ENCODE measurements at regions not wholly inside any gene's neighbourhood (a gene's known extent, or its start where the extent isn't known, plus 50 kb on each side); places are given as distances from the start of the nearest gene placed in this dataset.

DNA sequence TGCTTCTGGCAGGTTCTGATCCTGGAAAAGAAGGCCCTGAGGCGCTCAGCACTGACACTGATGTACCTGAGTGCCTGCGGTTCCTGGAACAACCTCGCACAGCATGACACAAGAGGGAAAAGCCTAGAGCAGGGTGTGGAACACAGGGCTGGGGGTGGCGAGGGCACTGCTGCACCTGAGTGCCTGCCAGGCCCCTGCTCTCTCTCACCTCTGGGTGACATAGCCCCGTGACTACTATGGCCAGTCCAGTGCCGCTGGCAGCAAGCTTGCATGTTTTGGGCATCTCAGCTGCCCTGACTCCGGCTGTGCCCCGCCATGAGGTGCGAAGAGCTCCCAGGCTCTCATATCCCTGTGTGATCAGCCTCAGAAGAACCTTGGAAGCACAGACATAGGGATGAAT is 825.2 kb upstream of the SALL3 start:
- intact Hi-C loops (cut with micrococcal nuclease; ENCODE audit: unreplicated experiment) = no loop called here

DNA sequence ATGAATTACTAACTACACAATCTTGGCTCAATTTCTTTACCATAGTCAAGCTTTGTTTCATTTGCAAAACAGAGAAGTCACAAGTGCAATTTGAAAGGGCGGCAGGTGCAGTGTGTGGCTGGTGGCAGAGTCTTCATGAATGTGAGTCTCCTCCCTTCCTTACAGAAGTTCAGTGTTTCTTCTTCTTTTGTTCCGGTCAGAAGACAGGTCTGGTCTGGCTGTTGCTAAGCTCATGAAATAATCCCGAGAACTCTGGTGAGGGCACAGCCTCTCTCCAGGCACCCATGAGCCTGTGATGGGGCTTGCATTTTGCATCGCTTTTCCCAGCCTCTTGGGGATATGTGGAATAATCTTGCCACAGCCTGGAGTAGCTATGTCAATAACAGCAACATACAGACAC is 824.8 kb upstream of the SALL3 start:
- Histone ChIP-seq H3K79me2 (ENCODE audit: insufficient read depth, low read depth, low read length) (no peaks in the 10 kb centered on the region), H3K4me3 (ENCODE audit: low read depth, low read length, poor library complexity, severe bottlenecking) (no peak overlapping the region), H3K9me2 (ENCODE audit: insufficient read depth, low read length) (no peaks in the 10 kb centered on the region), H3K36me3 (ENCODE audit: insufficient read depth, low read length) (no peaks in the 10 kb centered on the region), H3K27ac (ENCODE audit: low read depth, low read length, poor library complexity, severe bottlenecking) (no peak overlapping the region), H4K20me1 (ENCODE audit: insufficient read depth, low read length) (no peaks in the 10 kb centered on the region), H3K9me3 (ENCODE audit: low read length) (no peaks in the 10 kb centered on the region), H2AFZ (ENCODE audit: low read length) (no peak overlapping the region), H3K4me2 (ENCODE audit: low read length) (no peak overlapping the region), H3K4me1 (ENCODE audit: insufficient read depth, low read length, poor library complexity, severe bottlenecking) (no peaks in the 10 kb centered on the region)
- TF ChIP-seq EZH2phosphoT487 (IDR thresholded peaks at IDR 0.05; ENCODE audit: borderline replicate concordance, low read depth, low read length) = no peak
- TF ChIP-seq, protein P1, sequence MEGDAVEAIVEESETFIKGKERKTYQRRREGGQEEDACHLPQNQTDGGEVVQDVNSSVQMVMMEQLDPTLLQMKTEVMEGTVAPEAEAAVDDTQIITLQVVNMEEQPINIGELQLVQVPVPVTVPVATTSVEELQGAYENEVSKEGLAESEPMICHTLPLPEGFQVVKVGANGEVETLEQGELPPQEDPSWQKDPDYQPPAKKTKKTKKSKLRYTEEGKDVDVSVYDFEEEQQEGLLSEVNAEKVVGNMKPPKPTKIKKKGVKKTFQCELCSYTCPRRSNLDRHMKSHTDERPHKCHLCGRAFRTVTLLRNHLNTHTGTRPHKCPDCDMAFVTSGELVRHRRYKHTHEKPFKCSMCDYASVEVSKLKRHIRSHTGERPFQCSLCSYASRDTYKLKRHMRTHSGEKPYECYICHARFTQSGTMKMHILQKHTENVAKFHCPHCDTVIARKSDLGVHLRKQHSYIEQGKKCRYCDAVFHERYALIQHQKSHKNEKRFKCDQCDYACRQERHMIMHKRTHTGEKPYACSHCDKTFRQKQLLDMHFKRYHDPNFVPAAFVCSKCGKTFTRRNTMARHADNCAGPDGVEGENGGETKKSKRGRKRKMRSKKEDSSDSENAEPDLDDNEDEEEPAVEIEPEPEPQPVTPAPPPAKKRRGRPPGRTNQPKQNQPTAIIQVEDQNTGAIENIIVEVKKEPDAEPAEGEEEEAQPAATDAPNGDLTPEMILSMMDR (conservative IDR thresholded peaks at IDR 0.05; ENCODE audit: low read length) = no peak
- ChIA-PET CTCF (ENCODE audit: unreplicated experiment) (no interaction called here), POLR2A (no interaction called here)
- no TSS peak for BruUV-seq (replicated peaks)
- DNase-seq (ENCODE audit: low spot score) = no peak
- intact Hi-C loops (cut with micrococcal nuclease; ENCODE audit: unreplicated experiment) = no loop called here

More for the DNA sequence above, 825.2 kb upstream of the SALL3 start:
- H2AFZ ChIP-seq (ENCODE audit: low read length) = no peak overlapping the region
- no peaks in the 10 kb centered on the region for H4K20me1 ChIP-seq (ENCODE audit: insufficient read depth, low read length)
- BruUV-seq (replicated peaks) = no TSS peak
- DNase-seq (ENCODE audit: low spot score) = no peak
- H3K36me3 ChIP-seq (ENCODE audit: insufficient read depth, low read length) = no peaks in the 10 kb centered on the region
- H3K4me1 ChIP-seq (ENCODE audit: insufficient read depth, low read length, poor library complexity, severe bottlenecking) = no peaks in the 10 kb centered on the region
- no peak overlapping the region for H3K27ac ChIP-seq (ENCODE audit: low read depth, low read length, poor library complexity, severe bottlenecking)
- H3K9me3 ChIP-seq (ENCODE audit: low read length) = no peaks in the 10 kb centered on the region
- POLR2A ChIA-PET = no interaction called here
- H3K4me2 ChIP-seq (ENCODE audit: low read length) = no peak overlapping the region
- CTCF ChIA-PET (ENCODE audit: unreplicated experiment) = no interaction called here
- H3K9me2 ChIP-seq (ENCODE audit: insufficient read depth, low read length) = no peaks in the 10 kb centered on the region
- no peaks in the 10 kb centered on the region for H3K79me2 ChIP-seq (ENCODE audit: insufficient read depth, low read depth, low read length)
- no peak for TF ChIP-seq EZH2phosphoT487 (IDR thresholded peaks at IDR 0.05; ENCODE audit: borderline replicate concordance, low read depth, low read length)
- TF ChIP-seq, protein P1 (conservative IDR thresholded peaks at IDR 0.05; ENCODE audit: low read length) = no peak
- no peak overlapping the region for H3K4me3 ChIP-seq (ENCODE audit: low read depth, low read length, poor library complexity, severe bottlenecking)

DNA sequence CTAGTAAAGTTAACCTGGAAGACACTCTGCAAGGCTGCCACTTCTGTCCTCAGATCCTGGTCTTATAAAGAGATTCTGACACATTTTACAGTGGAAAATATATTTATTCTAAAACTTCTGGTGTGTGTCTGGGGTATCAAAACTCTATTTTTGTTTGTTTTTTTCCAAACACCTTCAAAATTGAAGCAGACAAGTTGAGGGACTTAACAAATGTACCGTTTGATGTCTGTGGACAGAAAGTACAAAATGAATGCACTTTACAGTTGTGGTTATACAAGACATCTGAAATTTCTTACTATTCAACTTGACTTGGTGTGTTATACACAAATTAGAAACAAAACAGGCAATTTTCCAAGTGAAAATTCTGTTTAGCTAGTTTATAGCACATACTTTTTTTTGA is 823.2 kb upstream of the SALL3 start:
- intact Hi-C loops (cut with micrococcal nuclease; ENCODE audit: unreplicated experiment) = no loop called here
- POLR2A ChIA-PET = no interaction called here
- no TSS peak for BruUV-seq (replicated peaks)

More for the DNA sequence above, 823.2 kb upstream of the SALL3 start:
- Histone ChIP-seq H2AFZ (ENCODE audit: low read length) (no peak overlapping the region), H4K20me1 (ENCODE audit: insufficient read depth, low read length) (no peaks in the 10 kb centered on the region), H3K79me2 (ENCODE audit: insufficient read depth, low read depth, low read length) (no peaks in the 10 kb centered on the region), H3K4me1 (ENCODE audit: insufficient read depth, low read length, poor library complexity, severe bottlenecking) (no peaks in the 10 kb centered on the region), H3K36me3 (ENCODE audit: insufficient read depth, low read length) (no peaks in the 10 kb centered on the region), H3K4me2 (ENCODE audit: low read length) (no peak overlapping the region), H3K27ac (ENCODE audit: low read depth, low read length, poor library complexity, severe bottlenecking) (no peak overlapping the region), H3K4me3 (ENCODE audit: low read depth, low read length, poor library complexity, severe bottlenecking) (no peak overlapping the region), H3K9me3 (ENCODE audit: low read length) (no peaks in the 10 kb centered on the region), H3K9me2 (ENCODE audit: insufficient read depth, low read length) (no peaks in the 10 kb centered on the region)
- DNase-seq (ENCODE audit: low spot score) = no peak
- CTCF ChIA-PET (ENCODE audit: unreplicated experiment) = no interaction called here
- TF ChIP-seq, protein P1 (conservative IDR thresholded peaks at IDR 0.05; ENCODE audit: low read length) = no peak
- TF ChIP-seq EZH2phosphoT487 (IDR thresholded peaks at IDR 0.05; ENCODE audit: borderline replicate concordance, low read depth, low read length) = no peak
